Tongue (tissue), 1 donor: ENCODE measurements at regions not wholly inside any gene's neighbourhood (a gene's known extent, or its start where the extent isn't known, plus 50 kb on each side); places are given as distances from the start of the nearest gene placed in this dataset.
"Not testable (repeated sequence)": the region's sequence is repeated elsewhere in the genome, so short reads cannot be mapped to it uniquely, and the experiment has no call there.

ENCODE experiments used
- DNase-seq: peaks from one replicate; pipeline ENCODE4 v3.0.0-alpha.2; 2015

DNA sequence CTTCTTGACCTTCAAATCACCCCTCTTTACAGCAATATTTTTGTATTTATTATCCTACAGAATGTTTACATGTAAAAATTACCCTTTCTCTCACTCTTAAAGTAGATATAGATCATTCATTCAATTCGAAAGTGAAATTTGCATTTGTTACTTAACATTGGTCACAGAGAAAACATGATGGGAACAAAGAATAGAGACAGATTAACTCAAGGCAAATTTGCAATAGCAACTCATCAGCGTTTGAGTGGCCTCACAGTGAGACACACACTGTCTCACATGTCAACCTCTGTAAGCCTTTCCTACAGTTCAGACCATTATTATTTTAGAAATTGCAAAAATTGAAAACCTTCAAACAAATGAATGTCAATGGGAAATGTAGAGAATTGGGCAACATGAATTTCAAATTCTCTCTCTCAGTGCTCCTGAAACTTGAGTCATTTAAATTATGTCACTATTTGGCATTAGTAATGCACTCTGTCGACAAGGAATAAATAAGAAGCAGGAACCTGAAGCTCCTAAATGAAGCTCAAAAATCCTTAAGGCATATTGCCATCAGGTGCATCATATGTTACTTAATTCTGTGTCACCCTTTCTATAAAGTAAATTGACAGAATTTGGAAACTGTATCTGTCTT lies 148.3 kb upstream of the ANXA10 start:
- no peak for DNase-seq

DNA sequence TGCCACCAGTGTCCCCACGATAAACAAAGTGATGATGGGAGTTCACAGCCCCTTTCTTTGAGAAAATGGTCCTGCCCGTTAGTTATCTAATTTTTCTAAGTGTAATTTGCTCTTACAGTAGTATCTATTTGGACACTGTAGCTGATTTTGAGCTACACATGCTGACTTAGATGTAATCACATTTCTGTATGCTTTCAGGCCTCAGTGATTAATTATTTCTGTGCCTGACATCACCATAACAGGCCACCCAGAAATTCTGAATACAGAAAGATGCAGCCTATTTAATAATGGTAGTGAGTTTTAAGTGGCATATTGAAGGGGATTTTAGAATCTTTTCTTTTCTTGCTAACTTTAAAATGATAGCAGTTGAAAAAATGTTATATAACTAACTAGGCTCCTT lies 147.6 kb upstream of the ANXA10 start:
- no peak for DNase-seq

DNA sequence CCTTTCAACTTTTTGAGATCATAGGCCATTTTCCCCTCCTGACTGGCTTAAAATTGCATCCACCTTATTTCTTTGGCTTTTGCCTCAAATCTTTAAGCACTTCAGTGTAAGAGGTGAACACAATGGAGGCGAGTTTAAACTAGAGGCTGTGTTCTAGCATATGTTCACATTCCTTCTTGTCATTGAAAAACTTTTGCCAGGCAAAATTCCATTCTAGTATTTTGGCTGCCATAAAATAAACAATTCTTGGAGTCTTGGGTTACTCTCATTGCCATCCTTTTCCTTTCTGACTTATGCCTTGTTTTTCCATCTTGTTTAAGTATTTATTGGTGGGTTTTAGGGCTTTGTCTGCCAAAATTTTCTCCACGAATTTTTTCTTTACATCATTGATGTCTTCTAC lies 137.3 kb upstream of the ANXA10 start:
- DNase-seq = peak; percentile 3

DNA sequence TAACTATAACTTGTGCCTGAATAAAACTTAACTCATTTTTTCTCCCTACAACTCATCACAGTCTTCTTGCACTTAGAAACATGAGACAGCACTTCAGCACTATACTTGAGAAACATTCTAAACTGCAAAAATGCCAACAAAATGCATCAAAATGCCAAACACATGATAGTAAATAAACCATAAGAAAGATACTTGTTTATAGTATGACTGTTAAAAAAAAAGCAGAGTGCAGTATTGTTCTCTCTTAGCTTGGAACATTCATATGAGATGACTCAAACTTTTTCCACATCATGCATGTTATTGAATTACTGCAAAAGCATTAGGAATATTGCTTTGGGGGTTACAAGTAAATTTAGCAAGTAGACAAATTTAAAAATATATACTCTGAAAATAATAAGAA lies 135.7 kb upstream of the ANXA10 start:
- no peak for DNase-seq

DNA sequence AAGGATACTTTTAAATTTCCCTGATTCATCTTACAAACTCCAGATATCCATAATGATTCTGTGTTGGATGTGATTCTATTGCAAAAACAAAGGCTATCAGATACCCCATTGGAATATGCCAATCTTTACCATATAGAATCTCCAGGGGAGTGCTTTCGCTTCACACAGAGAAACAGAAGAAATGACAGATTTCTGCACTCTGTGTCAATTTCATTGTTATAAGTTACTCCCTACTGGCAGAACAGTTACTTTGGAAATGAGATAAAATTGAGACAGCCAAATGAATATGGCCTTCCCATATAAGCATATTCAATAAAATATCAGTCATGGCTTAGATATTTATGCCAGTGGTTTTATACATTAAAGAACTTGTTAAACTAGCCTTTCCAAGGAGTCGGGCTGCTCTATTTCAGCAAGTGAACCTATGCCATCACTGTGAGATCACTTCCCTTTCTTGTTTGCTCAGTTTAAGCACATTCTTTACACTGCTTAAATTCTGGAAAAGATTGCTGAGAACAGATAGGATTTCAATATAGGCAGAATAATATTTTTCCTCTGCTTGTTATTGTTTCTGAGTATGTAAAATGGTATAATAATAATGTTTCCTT lies 127.5 kb upstream of the ANXA10 start:
- no peak for DNase-seq

DNA sequence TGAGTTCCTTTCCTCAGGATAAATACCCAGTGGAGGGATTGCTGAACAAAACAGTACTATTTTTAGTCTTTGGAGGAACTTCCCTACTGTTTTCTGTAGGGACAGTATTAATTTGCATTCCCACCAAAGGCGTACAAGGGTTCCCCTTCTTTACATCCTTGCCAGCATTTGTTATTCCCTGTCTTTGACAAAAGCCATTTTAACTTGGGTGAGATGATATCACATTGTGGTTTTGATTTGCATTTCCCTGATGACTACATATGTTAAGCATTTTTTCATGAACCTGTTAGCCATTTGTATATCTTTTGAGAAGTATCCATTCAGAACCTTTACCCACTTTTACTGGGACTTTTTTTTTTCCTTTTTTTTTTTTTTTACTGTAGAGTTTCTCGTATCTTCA lies 126.2 kb upstream of the ANXA10 start:
- DNase-seq = no peak

DNA sequence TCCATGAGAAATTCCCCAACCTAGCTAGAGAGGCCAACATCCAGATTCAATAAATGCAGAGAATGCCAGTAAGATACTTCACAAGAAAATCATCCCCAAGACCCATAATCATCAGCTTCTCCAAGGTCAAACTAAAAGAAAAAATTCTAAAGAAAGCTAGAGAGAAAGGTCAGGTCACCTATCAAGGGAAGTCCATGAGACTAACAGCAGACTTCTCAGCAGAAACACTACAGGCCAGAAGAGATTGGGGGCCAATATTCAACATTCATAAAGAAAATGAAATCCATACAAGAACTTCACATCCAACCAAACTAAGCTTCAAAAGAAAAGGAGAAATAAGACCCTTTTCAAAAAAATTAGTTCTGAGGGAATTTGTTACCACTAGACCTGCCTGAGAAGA lies 118.8 kb upstream of the ANXA10 start:
- DNase-seq = no peak

DNA sequence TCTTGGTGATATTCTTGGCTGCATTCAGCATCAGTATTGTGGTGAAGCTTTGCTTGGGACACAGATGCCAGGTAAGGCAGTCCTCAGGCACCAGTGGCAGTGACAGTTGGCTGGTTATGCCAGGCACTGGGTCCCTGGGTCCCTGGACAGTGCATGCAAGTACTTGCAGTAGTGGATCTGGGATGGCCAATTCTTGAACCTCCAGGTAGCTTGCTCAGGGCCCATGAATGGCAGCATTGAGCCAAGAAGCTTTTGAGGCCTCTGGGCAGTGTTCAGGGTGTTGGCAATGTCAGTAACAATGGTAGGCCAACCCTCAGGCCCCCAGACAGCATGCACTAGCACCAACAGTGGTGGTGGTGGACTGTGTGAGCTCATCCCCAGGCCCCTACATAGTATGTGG lies 106.8 kb upstream of the ANXA10 start:
- no peak for DNase-seq

DNA sequence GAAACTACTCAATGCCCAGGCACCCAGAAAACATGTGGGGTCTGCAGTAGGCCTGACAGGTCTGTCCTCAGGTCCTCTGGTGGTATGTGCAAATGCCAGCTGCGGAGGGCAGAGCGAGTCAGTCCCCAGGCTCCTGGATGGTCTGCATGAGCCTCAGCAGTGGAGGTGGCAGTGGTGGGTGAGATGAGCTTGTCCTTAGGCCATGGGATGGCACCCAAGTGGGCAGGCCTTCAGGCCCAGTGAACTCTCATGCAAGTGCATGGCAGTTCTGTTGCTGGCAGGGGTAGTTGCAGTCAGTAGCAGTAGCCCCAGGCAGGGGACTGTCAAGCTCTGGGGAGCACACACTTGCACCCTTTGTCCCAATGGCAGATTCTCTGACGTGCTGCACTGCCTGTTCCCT lies 106.3 kb upstream of the ANXA10 start:
- no peak for DNase-seq

DNA sequence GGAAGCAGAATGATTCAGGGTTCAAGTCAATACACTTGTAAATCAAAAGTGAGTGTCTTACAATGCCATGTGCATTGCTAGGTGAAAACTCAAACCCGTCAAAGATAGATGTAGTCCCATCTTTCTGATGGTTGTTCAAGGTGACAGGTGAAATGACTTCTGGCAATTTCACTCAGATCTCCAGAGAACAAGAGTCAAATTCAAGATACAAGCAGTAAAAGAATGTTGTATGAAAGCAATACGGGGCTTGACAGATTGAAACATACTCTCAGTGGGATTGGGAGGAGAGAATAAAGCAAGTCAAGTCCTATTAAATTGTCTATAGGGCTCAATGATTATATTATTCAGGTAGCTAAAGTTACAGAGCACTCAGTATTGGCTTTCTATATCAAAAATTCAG lies 105.1 kb upstream of the ANXA10 start:
- DNase-seq = no peak

DNA sequence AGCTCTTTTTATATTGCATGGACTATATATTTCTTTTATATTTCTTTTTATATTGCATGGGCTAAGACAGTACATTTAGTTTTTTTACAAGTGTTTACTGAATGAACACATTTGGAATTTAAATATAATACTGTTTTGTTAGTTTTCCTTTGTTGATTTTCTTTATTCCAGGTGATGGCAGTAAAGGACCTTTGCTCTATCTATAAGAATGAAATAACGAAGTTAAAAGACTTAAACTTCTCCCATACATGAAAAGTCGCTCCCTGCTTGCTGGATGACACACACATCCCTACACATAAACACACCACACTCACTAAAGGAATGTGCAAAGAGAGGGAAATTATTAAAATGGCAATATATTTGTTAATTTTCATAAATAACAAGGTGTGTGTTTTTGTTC lies 102.5 kb upstream of the ANXA10 start:
- no peak for DNase-seq

DNA sequence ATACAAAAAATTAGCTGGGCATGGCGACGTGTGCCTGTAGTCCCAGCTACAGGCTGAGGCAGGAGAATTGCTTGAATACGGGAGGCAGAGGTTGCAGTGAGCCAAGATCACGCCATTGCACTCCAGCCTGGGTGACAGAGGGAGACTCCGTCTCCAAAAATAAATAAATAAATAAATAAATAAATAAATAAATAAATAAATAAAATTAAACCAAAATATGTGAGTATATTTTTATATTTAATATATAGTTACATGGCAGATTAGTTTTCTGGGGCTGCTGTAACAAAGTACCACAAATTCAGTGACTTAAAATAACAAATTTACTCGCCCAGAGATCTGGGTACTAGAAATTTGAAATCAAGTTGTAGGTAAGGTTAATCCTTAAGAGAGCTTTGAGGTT lies 84.2 kb upstream of the ANXA10 start:
- not testable (repeated sequence) for DNase-seq

DNA sequence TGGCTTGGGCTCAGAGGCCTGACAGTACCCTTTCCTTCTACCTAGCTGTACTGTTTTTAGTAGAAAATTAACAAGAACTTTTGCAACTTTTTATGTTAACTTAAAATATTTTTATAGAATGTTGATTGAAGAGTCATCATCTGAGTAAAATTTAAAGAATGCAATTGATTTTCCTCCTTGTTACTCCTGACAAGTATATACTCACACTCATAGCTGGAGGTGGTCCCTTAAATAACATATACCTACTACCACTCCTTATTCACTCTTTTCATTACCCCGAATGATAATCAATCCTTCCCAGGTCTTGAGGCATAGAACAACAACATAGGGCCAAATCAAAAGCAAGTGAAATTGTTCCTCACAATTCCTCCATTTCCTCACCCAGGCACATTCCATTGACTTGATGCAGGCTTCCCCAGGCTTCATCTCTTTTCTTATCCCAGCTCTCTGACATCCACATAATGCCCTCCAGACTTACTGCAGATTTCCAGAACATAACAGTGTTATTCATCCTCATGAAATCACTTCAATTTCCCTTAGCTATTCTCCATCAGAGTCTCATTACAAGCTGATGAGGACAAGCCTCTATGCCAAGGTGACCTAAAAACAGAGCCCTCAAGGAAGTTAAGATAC lies 73.2 kb upstream of the ANXA10 start:
- no peak for DNase-seq

DNA sequence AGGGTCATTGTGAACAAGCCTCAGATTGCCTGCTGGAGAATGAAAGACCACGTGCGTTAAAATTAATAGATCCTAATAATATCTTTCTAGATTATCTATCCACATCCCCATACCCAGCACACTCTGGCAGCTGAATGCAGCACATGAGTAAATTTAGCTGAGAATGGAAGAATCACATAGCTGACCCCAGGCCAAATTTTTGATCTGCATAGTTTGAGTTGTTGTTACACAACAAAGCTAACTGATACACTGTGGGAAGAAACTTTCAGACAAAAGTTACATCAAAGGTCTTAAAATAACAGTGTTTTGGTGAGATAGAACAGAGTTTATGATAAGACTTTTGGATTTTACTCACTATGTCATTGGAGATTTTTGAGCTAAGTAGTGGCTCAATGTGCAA lies 72.4 kb upstream of the ANXA10 start:
- DNase-seq = no peak

DNA sequence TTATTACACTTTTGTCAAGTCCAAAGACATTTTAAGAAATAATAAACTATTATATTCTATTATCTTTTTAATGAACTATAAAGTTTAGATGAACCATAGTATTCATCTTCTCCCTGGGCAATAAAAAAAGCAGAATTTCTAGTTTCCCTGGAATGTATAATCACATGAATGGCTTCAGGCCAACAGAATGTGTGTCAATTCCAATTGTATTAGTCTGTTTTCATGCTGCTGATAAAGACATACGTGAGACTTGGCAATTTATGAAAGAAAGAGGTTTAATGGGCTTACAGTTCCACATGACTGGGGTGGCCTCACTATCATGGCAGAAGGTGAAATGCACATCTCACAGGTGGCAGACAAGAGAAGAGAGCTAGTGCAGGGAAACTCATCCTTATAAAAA lies 70.7 kb upstream of the ANXA10 start:
- no peak for DNase-seq

DNA sequence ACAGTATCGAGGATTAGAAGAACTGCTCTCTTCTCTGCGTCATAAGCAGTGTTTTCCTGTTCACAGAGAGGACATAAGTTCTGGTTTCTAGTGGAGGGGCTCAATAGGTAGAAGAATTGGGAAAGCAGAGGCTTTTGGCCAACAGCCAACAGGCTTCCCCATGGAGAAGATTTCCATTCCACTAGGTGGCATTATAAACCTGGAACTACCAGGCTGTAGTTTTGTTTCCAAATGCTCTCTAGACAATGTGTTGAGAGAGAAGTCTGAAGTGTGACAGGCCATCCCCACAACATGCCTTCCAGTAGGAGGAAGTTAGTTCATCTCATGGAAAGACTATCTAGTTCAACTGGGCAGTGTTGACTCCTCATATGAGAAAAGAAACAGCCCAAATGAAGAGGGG lies 63.8 kb upstream of the ANXA10 start:
- no peak for DNase-seq

DNA sequence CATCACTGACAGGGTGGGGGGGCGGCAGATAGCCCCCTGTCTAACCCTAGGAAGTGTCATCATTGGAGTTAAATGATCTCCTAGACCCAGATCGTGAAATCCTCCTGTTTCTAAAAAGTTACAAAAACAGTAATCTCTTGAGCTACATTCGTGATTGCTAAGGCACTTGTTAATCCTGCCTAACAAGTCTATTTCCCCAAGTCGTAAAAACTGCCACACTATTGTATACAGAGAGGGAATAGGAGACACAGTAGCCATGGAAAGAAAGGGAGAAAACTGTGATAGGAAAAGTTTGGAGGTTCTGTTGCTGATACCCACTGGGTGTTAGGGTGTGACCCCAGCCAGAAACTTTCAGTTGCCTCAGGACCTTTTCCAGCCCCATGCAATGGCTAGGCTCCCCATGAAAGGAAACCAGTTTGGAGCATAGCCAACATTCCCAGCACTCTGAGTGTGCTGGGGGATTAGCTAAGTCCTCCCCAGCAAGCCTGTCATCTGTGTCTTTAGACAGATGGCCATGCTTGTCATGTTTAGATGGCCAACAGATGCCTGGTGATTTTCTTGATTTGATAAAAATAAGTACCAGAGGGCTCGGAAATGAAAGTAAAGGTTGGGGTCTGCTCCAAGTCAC lies 63.3 kb upstream of the ANXA10 start:
- peak; percentile 20 for DNase-seq

DNA sequence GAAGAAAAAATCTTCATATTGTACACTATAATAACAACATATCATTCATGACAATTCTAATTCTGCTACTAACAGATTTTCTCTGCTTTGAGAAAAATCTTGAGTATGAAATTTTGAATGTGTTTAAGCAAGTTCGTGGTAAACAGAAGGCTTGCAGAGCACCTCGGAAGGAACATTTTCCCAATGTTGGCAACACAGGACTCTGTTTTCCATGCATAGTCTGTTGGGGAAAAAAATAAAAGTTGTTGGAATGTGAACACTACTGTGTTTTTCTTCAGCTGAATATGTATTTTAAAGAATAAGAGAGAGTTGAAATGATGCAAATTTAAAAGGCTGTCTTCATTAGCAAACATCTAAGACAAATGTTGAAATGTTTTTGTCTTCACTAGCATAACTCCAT lies 54.7 kb upstream of the ANXA10 start:
- no peak for DNase-seq

DNA sequence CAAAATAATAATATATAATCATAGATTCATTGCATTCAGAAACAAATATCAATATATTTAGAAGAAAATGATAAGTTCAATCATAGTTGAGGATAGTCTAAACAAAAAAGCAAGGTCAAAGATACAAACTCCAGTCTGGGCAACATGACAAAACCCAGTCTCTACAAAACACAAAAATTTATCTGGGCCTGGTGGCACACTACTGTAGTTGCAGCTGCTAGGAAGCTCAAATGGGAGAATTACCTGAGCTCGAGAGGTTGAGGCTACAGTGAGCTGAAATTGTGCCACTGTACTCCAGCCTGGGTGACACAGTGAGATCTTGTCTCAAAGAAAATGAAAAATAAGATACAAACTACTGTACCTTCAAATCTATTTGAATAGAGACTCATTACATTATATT lies 52.7 kb upstream of the ANXA10 start:
- no peak for DNase-seq
